IMR-90 (cell line): ENCODE measurements at regions not wholly inside any gene's neighbourhood (a gene's known extent, or its start where the extent isn't known, plus 50 kb on each side); places are given as distances from the start of the nearest gene placed in this dataset.

ENCODE experiments used
- ATAC-seq: fragments of 200-7000 bp; cut with Tn5 transposase; 2 replicates; pipeline ENCODE4 v1.9.1; 2020; ENCODE audit warnings: low read depth, mild to moderate bottlenecking, moderate library complexity
- BruUV-seq: library from RNA; stranded (reverse); fragments of 400-500 nt; replicated peaks from 2 replicates; lab custom pipeline; 2021; lab: Mats Ljungman, UMichigan
- CTCF ChIA-PET: fragments of 300-600 bp; formaldehyde crosslinking; extraction: SDS; loops from one replicate; lab custom pipeline; 2021; ENCODE audit warnings: antibody characterized with exemption; lab: Yijun Ruan, JAX
- POLR2A ChIA-PET: fragments of 300-600 bp; sonication (Branson Sonifier 250); formaldehyde crosslinking; loops from one replicate; lab custom pipeline; 2022; ENCODE audit warnings: antibody characterized with exemption; ENCODE audit not compliant: unreplicated experiment; lab: Charles Lee
- DNase-seq: peaks from one replicate; pipeline ENCODE4 v3.0.0; 2013
- H2AFZ ChIP-seq: replicated peaks from 2 replicates; pipeline ENCODE3; 2013; ENCODE audit warnings: low read length, mild to moderate bottlenecking; ENCODE audit not compliant: poor library complexity
- H2AK5ac ChIP-seq: 2 replicates; pipeline ENCODE4 v1.6.1; 2013; ENCODE audit warnings: low read depth, low read length, inconsistent platforms
- H2AK9ac ChIP-seq: replicated peaks from 2 replicates; pipeline ENCODE3; 2013; ENCODE audit warnings: mild to moderate bottlenecking, low read depth, low read length, moderate library complexity; ENCODE audit not compliant: poor library complexity
- H2BK120ac ChIP-seq: 2 replicates; pipeline ENCODE4 v1.6.1; 2013; ENCODE audit warnings: low read depth, low read length, inconsistent platforms
- H2BK15ac ChIP-seq: 3 replicates; pipeline ENCODE4 v1.6.1; 2013; ENCODE audit warnings: low read depth, low read length, inconsistent platforms
- H2BK20ac ChIP-seq: 2 replicates; pipeline ENCODE4 v1.6.1; 2013; ENCODE audit warnings: low read depth, mild to moderate bottlenecking, inconsistent platforms, low read length, moderate library complexity
- H2BK5ac ChIP-seq: 2 replicates; pipeline ENCODE4 v1.6.1; 2013; ENCODE audit warnings: mild to moderate bottlenecking, low read depth, low read length, inconsistent platforms; ENCODE audit not compliant: poor library complexity, severe bottlenecking
- H3K14ac ChIP-seq: replicated peaks from 2 replicates; pipeline ENCODE4 v1.6.1; 2013; ENCODE audit warnings: low read depth, low read length, inconsistent platforms
- H3K18ac ChIP-seq: 2 replicates; pipeline ENCODE4 v1.6.1; 2013; ENCODE audit warnings: low read depth, low read length, control low read depth
- H3K23ac ChIP-seq: 2 replicates; pipeline ENCODE4 v1.6.1; 2013; ENCODE audit warnings: low read depth, low read length, inconsistent platforms
- H3K27ac ChIP-seq: 2 replicates; pipeline ENCODE4 v1.5.1; 2013; ENCODE audit warnings: mild to moderate bottlenecking, control low read depth, low read length; ENCODE audit not compliant: insufficient read depth
- H3K27me3 ChIP-seq: 2 replicates; pipeline ENCODE4 v1.6.1; 2013; ENCODE audit warnings: low read length; ENCODE audit not compliant: control insufficient read depth, insufficient read depth
- H3K36me3 ChIP-seq: 2 replicates; pipeline ENCODE4 v1.6.1; 2013; ENCODE audit warnings: low read length, mixed read lengths; ENCODE audit not compliant: control insufficient read depth, insufficient read depth
- H3K4ac ChIP-seq: 2 replicates; pipeline ENCODE4 v1.6.1; 2013; ENCODE audit warnings: low read depth, low read length, inconsistent platforms
- H3K4me1 ChIP-seq: 2 replicates; pipeline ENCODE4 v1.6.1; 2013; ENCODE audit warnings: low read length, mixed read lengths; ENCODE audit not compliant: control insufficient read depth, insufficient read depth
- H3K4me2 ChIP-seq: 2 replicates; pipeline ENCODE4 v1.6.1; 2013; ENCODE audit warnings: low read depth, mild to moderate bottlenecking, control low read depth, low read length, moderate library complexity
- H3K4me3 ChIP-seq: 2 replicates; pipeline ENCODE4 v1.5.1; 2013; ENCODE audit warnings: low read depth, mild to moderate bottlenecking, control low read depth, low read length, moderate library complexity; ENCODE audit not compliant: insufficient read depth
- H3K56ac ChIP-seq: 2 replicates; pipeline ENCODE4 v1.6.1; 2013; ENCODE audit warnings: low read length, inconsistent platforms; ENCODE audit not compliant: insufficient read depth; ENCODE audit errors: extremely low read depth
- H3K79me1 ChIP-seq, 2 experiments: 2 replicates each; pipeline ENCODE4 v1.6.1; 2013; ENCODE audit warnings: low read length in 2 of 2, inconsistent platforms in 1 of 2, low read depth in 1 of 2
- H3K9ac ChIP-seq: 2 replicates; pipeline ENCODE4 v1.6.1; 2013; ENCODE audit warnings: low read depth, low read length, control low read depth
- H3K9me1 ChIP-seq: 2 replicates; pipeline ENCODE4 v1.6.1; 2013; ENCODE audit warnings: low read length, inconsistent platforms; ENCODE audit not compliant: insufficient read depth
- H3K9me3 ChIP-seq: 2 replicates; pipeline ENCODE4 v1.6.1; 2013; ENCODE audit warnings: low read length; ENCODE audit not compliant: control insufficient read depth, insufficient read depth
- H4K20me1 ChIP-seq: 2 replicates; pipeline ENCODE4 v1.6.1; 2013; ENCODE audit warnings: low read length, inconsistent platforms; ENCODE audit not compliant: insufficient read depth
- H4K5ac ChIP-seq: 2 replicates; pipeline ENCODE4 v1.6.1; 2013; ENCODE audit warnings: mild to moderate bottlenecking, low read depth, low read length, control low read depth
- H4K8ac ChIP-seq, 2 experiments: 2 replicates each; pipeline ENCODE4 v1.6.1; 2013; ENCODE audit warnings: low read depth in 2 of 2, low read length in 2 of 2, control low read depth in 1 of 2, inconsistent platforms in 1 of 2
- H4K91ac ChIP-seq: 2 replicates; pipeline ENCODE4 v1.6.1; 2013; ENCODE audit warnings: low read depth, low read length, inconsistent platforms; ENCODE audit not compliant: insufficient read depth
- BHLHE40 ChIP-seq: fragments of 150-350 bp; IDR thresholded peaks from 2 replicates; pipeline ENCODE4 v1.6.1; 2016; ENCODE audit warnings: mild to moderate bottlenecking, low read depth, low read length
- CEBPB ChIP-seq: IDR thresholded peaks from 2 replicates; pipeline ENCODE4 v1.6.1; 2012; ENCODE audit warnings: low read depth, low read length, improper control_type of control experiment
- CHD1 ChIP-seq: IDR thresholded peaks from 2 replicates; pipeline ENCODE4 v1.6.1; 2012; ENCODE audit warnings: low read depth, low read length, improper control_type of control experiment
- FOS ChIP-seq: fragments of 150-350 bp; IDR thresholded peaks from 2 replicates; pipeline ENCODE4 v1.6.1; 2016; ENCODE audit warnings: low read depth, low read length
- MAFK ChIP-seq: IDR thresholded peaks from 2 replicates; pipeline ENCODE4 v1.6.1; 2012; ENCODE audit warnings: low read depth, low read length, improper control_type of control experiment
- MAZ ChIP-seq: IDR thresholded peaks from 2 replicates; pipeline ENCODE4 v1.6.1; 2012; ENCODE audit warnings: low read depth, mild to moderate bottlenecking, low read length, improper control_type of control experiment, moderate library complexity, borderline replicate concordance
- MXI1 ChIP-seq: IDR thresholded peaks from 2 replicates; pipeline ENCODE4 v1.6.1; 2012; ENCODE audit warnings: low read depth, mild to moderate bottlenecking, low read length, moderate library complexity, borderline replicate concordance
- NFE2L2 ChIP-seq: fragments of 150-350 bp; IDR thresholded peaks from 2 replicates; pipeline ENCODE4 v1.6.1; 2016; ENCODE audit warnings: low read depth, mild to moderate bottlenecking, low read length
- POLR2A ChIP-seq: IDR thresholded peaks from 2 replicates; pipeline ENCODE4 v1.6.1; 2012; ENCODE audit warnings: mild to moderate bottlenecking, low read depth, low read length
- RAD21 ChIP-seq: IDR thresholded peaks from 2 replicates; pipeline ENCODE4 v1.6.1; 2012; ENCODE audit warnings: low read length, improper control_type of control experiment
- RCOR1 ChIP-seq: IDR thresholded peaks from 2 replicates; pipeline ENCODE4 v1.6.1; 2012; ENCODE audit warnings: mild to moderate bottlenecking, low read length, improper control_type of control experiment; ENCODE audit not compliant: insufficient replicate concordance
- RFX5 ChIP-seq: IDR thresholded peaks from 2 replicates; pipeline ENCODE4 v1.8.0; 2012; ENCODE audit warnings: low read depth, mild to moderate bottlenecking, low read length, moderate library complexity
- SMC3 ChIP-seq: fragments of 150-350 bp; IDR thresholded peaks from 2 replicates; pipeline ENCODE4 v1.6.1; 2016; ENCODE audit warnings: low read depth, mild to moderate bottlenecking, antibody characterized with exemption, low read length, moderate library complexity
- whole genome bisulfite sequencing, 2 experiments: methylation state at CpG; one replicate each; pipeline versions ENCODE4 v1.1.5 to v1.1.7; 2013; ENCODE audit warnings: missing lambda C conversion rate in 2 of 2; ENCODE audit not compliant: insufficient read length in 1 of 2; ENCODE audit errors: extremely low coverage in 2 of 2; 5-methylcytosine and 5-hydroxymethylcytosine counted together
- dilution Hi-C: fragments of 300-500 bp; cut with HindIII; formaldehyde crosslinking; loops from one replicate; pipeline ENCODE4 v1.14.3; 2018; ENCODE audit warnings: low sequenced_read_pairs; ENCODE audit not compliant: unreplicated experiment
- in situ Hi-C: fragments of 300-500 bp; cut with MboI; formaldehyde crosslinking; loops from 3 replicates; pipeline ENCODE4 v1.14.3; 2019; ENCODE audit warnings: low sequenced_read_pairs, inconsistent platforms, mixed read lengths
- intact Hi-C: fragments of 100-400 bp; cut with micrococcal nuclease; formaldehyde crosslinking; loops from 2 replicates; pipeline ENCODE4 v1.10.0; 2022
- TF ChIP-seq, protein P1 (sequence below): fragments of 150-350 bp; IDR thresholded peaks from 2 replicates; pipeline ENCODE4 v1.6.1; 2016; ENCODE audit warnings: low read depth, mild to moderate bottlenecking, low read length, moderate library complexity, borderline replicate concordance
- TF ChIP-seq, protein P2 (sequence below): conservative IDR thresholded peaks from 2 replicates; pipeline ENCODE4 v1.5.1; 2012; ENCODE audit warnings: mild to moderate bottlenecking, low read depth, low read length, improper control_type of control experiment
- TF ChIP-seq, protein P3 (sequence below): fragments of 150-350 bp; IDR thresholded peaks from 2 replicates; pipeline ENCODE4 v1.6.1; 2017; ENCODE audit warnings: mild to moderate bottlenecking, antibody characterized with exemption, low read length, low read depth

DNA sequence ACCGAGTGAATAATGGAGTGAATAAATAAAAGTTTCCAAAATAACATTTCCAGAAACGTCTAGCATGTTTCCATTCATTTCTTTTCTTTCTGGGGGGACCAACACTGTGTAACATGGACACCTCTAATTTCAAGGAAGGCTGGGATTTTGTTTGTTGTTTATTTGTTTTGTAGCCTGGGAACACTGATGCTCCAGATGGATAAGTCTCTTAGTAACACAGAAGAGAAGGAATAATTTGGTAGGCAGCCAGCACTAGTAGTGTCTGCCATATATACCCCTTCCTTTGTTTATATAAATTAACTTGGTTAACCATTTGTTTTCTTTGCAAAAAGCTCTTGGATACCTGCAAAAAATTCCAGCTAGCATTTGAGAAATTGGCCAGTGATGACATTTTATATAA is 411.4 kb upstream of the DEPDC1 start:
- no peak overlapping the region for H4K8ac ChIP-seq
- TF ChIP-seq CEBPB (no peak), FOS (no peak), MXI1 (no peak), BHLHE40 (no peak), MAFK (no peak), MAZ (no peak), RAD21 (no peak), RCOR1 (no peak), SMC3 (no peak), RFX5 (no peak), POLR2A (no peak), NFE2L2 (no peak), CHD1 (no peak)
- TF ChIP-seq, protein P1, sequence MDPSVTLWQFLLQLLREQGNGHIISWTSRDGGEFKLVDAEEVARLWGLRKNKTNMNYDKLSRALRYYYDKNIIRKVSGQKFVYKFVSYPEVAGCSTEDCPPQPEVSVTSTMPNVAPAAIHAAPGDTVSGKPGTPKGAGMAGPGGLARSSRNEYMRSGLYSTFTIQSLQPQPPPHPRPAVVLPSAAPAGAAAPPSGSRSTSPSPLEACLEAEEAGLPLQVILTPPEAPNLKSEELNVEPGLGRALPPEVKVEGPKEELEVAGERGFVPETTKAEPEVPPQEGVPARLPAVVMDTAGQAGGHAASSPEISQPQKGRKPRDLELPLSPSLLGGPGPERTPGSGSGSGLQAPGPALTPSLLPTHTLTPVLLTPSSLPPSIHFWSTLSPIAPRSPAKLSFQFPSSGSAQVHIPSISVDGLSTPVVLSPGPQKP, result no peak
- TF ChIP-seq, protein P2, sequence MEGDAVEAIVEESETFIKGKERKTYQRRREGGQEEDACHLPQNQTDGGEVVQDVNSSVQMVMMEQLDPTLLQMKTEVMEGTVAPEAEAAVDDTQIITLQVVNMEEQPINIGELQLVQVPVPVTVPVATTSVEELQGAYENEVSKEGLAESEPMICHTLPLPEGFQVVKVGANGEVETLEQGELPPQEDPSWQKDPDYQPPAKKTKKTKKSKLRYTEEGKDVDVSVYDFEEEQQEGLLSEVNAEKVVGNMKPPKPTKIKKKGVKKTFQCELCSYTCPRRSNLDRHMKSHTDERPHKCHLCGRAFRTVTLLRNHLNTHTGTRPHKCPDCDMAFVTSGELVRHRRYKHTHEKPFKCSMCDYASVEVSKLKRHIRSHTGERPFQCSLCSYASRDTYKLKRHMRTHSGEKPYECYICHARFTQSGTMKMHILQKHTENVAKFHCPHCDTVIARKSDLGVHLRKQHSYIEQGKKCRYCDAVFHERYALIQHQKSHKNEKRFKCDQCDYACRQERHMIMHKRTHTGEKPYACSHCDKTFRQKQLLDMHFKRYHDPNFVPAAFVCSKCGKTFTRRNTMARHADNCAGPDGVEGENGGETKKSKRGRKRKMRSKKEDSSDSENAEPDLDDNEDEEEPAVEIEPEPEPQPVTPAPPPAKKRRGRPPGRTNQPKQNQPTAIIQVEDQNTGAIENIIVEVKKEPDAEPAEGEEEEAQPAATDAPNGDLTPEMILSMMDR, result no peak
- TF ChIP-seq, protein P3, sequence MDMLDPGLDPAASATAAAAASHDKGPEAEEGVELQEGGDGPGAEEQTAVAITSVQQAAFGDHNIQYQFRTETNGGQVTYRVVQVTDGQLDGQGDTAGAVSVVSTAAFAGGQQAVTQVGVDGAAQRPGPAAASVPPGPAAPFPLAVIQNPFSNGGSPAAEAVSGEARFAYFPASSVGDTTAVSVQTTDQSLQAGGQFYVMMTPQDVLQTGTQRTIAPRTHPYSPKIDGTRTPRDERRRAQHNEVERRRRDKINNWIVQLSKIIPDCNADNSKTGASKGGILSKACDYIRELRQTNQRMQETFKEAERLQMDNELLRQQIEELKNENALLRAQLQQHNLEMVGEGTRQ, result no peak
- ATAC-seq (no peak), DNase-seq (no peak)
- H3K23ac ChIP-seq, result no peak overlapping the region
- H4K5ac ChIP-seq, result no peak overlapping the region
- H3K27ac ChIP-seq, result no peak overlapping the region
- dilution Hi-C loops, result no loop called here
- H3K18ac ChIP-seq, result no peak overlapping the region
- no peak overlapping the region for H3K4ac ChIP-seq
- H3K4me2 ChIP-seq, result no peak overlapping the region
- H2AK9ac ChIP-seq, result no peak overlapping the region
- no CpG with 5 or more reads among the region's 2 CpGs for WGBS, 2 experiments
- BruUV-seq, result no TSS peak
- H4K20me1 ChIP-seq, result no peaks in the 10 kb centered on the region
- H3K9ac ChIP-seq, result no peak overlapping the region
- H3K79me1 ChIP-seq, result no peaks in the 10 kb centered on the region
- H3K4me1 ChIP-seq, result no peaks in the 10 kb centered on the region
- ChIA-PET CTCF (no interaction called here), POLR2A (no interaction called here)
- no peak overlapping the region for H3K14ac ChIP-seq
- 0 out of 2 replicates have a peak, but pooled peaks cover 6% of the 10 kb centered on the region for H3K9me3 ChIP-seq
- no peak overlapping the region for H2BK20ac ChIP-seq
- H2AFZ ChIP-seq, result no peak overlapping the region
- in situ Hi-C loops, result no loop called here
- H2AK5ac ChIP-seq, result no peak overlapping the region
- H3K27me3 ChIP-seq, result no peaks in the 10 kb centered on the region
- no peaks in the 10 kb centered on the region for H3K9me1 ChIP-seq
- H2BK120ac ChIP-seq, result no peak overlapping the region
- H2BK15ac ChIP-seq, result no peak overlapping the region
- H4K91ac ChIP-seq, result no peak overlapping the region
- intact Hi-C loops, result no loop called here
- H2BK5ac ChIP-seq, result no peak overlapping the region
- no peaks in the 10 kb centered on the region for H3K36me3 ChIP-seq
- no peak overlapping the region for H3K56ac ChIP-seq
- no peak overlapping the region for H3K4me3 ChIP-seq
